IPS-18c (cell line): ENCODE measurements at regions not wholly inside any gene's neighbourhood (a gene's known extent, or its start where the extent isn't known, plus 50 kb on each side); places are given as distances from the start of the nearest gene placed in this dataset.

Experiments used
- H3K4me3 ChIP-seq: 2 replicates; pipeline ENCODE4 v1.7.0; 2013; ENCODE audit warnings: low read depth, mild to moderate bottlenecking, low read length, moderate library complexity; ENCODE audit not compliant: insufficient read depth
- H3K9me3 ChIP-seq: one replicate; pipeline ENCODE4 v1.6.1; 2013; ENCODE audit warnings: mild to moderate bottlenecking, low read length, moderate library complexity; ENCODE audit not compliant: control insufficient read depth, insufficient read depth

GRCh38 chr15:77689821-77690220, 57.1 kb upstream of the LINGO1 start:
- no peak overlapping the region for H3K4me3 ChIP-seq
- H3K9me3 ChIP-seq, result peaks cover 3% of the 10 kb centered on the region

GRCh38 chr15:77688693-77689092, 56.0 kb upstream of the LINGO1 start:
- Histone ChIP-seq H3K9me3 (peaks cover 3% of the 10 kb centered on the region), H3K4me3 (no peak overlapping the region)

GRCh38 chr15:77688266-77688665, 55.6 kb upstream of the LINGO1 start:
- H3K9me3 ChIP-seq, result peaks cover 3% of the 10 kb centered on the region
- no peak overlapping the region for H3K4me3 ChIP-seq

GRCh38 chr15:77685082-77685815, 52.5 kb upstream of the LINGO1 start:
- no peaks in the 10 kb centered on the region for H3K9me3 ChIP-seq
- H3K4me3 ChIP-seq, result no peak overlapping the region

GRCh38 chr15:77684341-77685081, 51.8 kb upstream of the LINGO1 start:
- Histone ChIP-seq H3K9me3 (no peaks in the 10 kb centered on the region), H3K4me3 (no peak overlapping the region)

- Histone ChIP-seq H3K9me3 (no peaks in the 10 kb centered on the region), H3K4me3 (no peak overlapping the region)
Observed at GRCh38 chr15:77682564-77682963, 49.9 kb upstream of the LINGO1 start.
